Ramos (cell line): ENCODE measurements at regions not wholly inside any gene's neighbourhood (a gene's known extent, or its start where the extent isn't known, plus 50 kb on each side); places are given as distances from the start of the nearest gene placed in this dataset.

Source experiments
- in situ Hi-C: fragments of 300-500 bp; cut with MboI; formaldehyde crosslinking; loops from one replicate; pipeline ENCODE4 v1.14.3; 2022; ENCODE audit warnings: low sequenced_read_pairs; ENCODE audit not compliant: unreplicated experiment

DNA sequence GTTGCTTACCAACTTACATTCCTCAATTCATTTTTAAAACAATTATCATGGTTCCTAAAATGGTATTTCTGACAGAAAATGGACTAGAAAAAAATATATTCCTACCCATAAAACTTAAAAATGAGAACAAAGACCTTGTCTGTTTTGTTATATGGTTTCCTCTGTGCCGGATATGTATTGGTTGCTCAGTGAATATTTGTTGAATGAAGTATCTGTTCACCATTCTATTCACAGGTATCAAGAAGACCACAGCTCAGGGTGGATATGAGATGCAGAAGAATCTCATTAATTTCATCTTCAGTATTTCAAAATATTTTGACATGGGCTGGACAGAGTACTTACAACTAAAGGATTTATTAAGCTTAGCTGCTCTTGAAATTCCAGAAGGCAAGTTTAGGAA, 58.1 kb downstream of the TUSC7 start:
- in situ Hi-C loops, result loop anchor here (25.0 kb wide), 1 partner anchor 630 kb away; no protein-coding TSS in a partner anchor

DNA sequence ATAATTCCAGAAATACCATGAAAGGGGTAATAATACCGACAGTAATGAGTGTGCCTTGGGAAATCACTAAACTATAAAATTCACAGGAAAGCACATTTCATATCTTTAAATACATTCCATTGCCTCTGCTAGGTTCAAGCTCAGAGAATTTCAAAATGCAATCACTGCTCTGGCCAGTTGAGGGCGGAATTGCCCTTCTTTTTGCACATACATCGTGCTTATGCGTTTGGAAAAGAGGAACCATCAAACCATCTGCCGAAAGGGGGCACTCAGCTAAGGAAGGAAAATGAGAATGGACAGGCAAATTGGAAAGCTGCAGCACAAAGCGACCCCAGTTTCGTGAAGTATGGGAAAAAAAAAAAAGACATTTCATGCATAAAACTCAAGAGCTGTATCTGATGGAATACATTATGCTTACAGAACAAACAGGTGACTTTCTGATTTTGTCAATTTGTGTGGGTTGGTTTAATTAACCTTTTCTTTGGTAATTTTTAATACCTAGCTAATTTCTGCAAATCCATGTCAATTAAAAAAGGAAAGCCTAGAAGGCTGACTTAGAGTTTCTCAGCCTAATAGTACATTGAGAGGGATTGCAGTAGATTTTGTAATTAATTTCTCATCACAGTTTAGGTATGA, 61.4 kb downstream of the TUSC7 start:
- in situ Hi-C loops, result loop anchor here (25.0 kb wide), 1 partner anchor 634 kb away; no protein-coding TSS in a partner anchor

DNA sequence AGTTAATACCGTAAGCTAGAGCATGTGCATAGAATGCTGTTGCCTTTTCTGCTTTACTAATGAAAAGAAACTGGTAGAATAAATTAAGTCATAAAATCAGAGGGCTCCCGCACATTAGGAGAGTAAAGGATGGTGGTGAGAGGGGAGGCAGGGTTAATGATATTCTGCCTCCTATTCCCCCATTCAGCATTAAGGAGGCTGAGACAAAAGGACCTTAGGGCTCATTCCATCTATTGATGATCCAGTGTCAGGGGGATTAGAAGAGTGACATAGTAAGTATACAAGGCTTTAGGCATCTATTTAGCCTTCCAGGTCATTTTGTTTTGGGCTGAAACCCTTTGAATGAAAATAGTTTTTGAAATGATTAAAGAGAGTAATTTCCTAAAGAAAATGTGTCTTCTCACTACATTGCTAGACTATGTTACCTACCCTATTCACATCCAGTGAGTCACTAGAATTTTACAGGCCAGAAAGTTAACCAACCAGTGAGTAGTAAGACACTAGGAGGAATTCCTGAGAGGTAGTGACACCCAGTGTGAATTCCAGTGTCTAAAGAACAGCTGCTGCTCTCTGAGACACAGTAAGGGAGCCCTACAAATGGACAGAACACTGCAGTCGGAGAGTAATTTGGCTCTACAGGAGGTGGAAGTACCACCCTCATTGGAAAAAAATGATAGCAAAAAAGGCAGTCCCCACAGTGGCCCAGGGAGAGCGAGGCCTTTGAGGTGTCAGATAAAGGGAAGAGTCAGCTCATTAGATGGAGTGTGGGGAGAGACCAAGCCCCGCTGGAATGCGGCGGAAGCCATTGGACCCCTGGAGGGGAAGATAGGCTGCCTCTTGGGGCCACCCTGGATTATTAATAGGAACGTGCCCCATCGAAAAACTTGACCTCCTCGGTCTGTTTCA, 67.6 kb downstream of the TUSC7 start:
- in situ Hi-C loops, result no loop called here

DNA sequence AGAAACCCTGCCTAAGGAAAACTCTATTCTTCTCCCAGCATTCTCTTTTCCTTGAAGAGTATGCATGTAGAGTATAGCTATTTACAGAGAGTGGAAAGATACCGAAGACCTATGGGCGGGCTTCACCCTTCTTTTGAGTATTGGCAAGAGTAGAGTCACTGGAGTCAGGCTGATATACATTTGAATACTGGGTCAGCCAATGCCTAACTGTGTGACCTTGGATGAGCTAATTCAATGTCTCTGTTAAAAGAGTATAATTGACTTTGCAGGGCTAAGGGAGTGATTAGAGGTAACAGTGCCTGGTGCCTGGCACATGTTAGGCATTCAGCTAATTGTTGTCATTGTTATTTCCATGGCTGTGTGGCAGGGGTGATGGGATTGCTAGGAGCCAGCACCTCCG, 75.6 kb downstream of the TUSC7 start:
- in situ Hi-C loops, result no loop called here

DNA sequence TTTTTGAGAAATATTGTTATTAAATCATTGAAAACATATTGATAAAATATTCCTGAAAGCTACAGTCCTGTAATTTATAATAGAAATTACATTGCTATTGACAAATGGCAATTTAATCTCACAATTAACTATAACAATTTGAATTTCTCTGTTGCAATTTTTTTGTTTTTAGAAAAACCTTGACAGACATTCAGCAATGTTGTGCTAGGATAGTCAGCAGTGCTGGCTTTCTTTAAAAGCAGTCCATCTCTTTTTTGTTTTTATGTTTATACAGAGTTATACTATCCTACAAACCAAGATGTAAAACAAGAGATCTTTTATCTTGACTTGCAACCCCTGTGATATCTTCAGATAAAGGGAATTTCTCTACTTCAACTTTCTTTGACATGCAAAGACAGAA, 93.1 kb downstream of the TUSC7 start:
- in situ Hi-C loops, result no loop called here

DNA sequence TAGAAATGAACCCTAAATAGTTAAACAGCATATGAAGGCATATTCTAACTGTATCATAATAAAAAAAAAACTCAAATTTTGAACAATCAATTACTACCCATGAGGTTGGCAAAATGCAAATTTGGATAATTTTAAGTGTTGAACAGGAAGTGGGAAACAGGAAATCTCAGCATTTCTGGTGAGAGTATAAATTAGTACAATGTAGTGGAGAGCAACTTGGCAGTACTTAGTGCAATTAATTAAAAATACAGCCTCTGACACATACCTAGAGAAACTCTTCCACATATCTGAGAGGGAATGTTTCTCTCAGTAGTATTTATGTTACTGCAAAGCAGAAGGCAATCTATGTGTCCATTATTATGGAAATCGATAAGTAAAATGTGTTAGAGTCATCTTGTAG, 96.8 kb downstream of the TUSC7 start:
- in situ Hi-C loops, result no loop called here

DNA sequence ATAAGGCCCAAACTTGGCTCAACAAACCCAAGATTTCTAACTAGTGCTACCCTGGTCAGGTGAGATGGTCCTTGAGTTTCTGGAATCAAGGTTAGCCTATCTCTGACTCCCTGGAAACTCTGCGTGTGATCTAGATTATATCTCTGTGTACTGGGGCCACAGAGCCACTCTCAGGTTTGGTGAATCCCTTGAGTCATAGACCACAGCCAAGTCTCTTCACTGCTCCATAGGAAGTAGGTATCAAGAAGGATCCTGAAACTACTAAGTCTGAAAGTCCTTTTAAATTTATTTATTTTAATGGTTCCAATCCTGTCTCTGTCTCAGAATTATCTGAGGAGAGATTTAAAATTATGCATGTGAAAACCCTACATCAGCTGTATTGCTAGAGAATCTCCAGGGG, 99.1 kb downstream of the TUSC7 start:
- in situ Hi-C loops, result no loop called here

DNA sequence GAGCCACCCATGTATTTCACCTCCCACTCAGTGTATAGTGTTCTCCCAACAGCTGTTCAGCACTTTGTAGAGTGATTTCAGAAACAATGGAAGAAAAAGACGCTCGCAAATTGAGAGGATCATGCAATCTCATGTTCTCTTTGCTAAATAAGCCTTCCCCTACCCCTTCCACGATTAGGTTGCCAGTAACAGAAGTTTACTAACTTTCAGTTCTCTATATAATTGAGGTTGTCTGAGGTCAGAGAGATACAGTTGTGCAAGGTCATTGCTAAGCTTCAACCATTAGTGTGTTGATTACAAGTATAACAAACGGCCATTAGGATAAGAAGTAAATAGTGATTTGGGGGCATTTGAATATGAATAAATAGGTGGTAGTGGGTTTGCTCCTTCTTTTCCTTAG, 99.6 kb downstream of the TUSC7 start:
- in situ Hi-C loops, result no loop called here

DNA sequence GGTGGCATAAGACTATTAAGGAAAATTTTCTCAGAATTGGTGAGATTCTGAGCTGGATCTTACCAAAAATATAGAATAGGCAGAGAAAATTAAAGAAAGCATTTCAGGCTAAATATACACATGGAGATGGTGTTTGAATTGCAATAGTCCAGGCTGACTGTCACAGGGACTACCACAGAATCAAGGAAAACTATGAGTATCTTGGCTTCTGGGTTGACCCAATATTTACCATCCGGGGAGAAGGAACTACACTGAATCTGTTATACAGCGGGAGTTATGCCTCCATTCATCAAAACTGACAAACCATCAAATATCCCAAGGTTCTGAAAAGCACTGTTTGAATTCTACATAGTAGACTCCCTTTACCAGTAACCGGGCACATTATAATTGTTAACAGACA, 102.2 kb downstream of the TUSC7 start:
- in situ Hi-C loops, result no loop called here

DNA sequence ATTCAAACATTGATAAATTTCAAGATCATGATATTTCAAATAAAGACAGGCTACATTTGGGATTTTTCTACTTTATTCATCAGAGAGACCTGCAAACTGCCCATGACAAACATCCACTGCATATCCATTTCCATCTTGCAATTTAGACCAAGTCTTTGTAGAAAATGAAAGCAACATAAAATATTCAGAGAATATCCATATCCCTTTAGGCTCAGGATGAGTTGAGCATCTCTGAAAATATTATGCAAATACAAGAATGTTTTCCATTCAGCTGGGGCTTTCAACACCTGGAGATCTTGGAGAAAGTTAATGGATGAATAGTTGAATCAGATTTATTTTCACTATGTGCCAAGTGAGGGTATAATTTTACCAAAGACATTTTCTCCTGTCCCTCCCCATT, 103.4 kb downstream of the TUSC7 start:
- in situ Hi-C loops, result no loop called here

DNA sequence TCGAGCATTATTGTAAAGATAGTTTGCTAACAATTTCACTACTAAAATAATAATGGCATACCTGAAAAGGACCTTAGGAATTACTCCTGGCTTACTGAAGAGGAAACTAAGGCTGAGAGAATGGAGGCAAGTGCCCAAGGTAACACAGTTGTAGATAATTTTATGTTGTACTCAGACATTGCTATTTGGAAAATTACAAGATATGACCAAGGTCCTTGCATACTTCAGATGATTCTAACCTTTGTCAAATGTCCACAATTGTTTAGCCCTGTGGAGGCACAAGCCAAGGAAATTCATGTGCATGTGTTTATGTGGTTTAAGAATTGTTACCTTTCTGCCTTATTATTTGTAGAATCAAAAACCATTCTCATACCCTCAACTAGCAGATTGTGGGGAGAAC, 105.7 kb downstream of the TUSC7 start:
- in situ Hi-C loops, result no loop called here

DNA sequence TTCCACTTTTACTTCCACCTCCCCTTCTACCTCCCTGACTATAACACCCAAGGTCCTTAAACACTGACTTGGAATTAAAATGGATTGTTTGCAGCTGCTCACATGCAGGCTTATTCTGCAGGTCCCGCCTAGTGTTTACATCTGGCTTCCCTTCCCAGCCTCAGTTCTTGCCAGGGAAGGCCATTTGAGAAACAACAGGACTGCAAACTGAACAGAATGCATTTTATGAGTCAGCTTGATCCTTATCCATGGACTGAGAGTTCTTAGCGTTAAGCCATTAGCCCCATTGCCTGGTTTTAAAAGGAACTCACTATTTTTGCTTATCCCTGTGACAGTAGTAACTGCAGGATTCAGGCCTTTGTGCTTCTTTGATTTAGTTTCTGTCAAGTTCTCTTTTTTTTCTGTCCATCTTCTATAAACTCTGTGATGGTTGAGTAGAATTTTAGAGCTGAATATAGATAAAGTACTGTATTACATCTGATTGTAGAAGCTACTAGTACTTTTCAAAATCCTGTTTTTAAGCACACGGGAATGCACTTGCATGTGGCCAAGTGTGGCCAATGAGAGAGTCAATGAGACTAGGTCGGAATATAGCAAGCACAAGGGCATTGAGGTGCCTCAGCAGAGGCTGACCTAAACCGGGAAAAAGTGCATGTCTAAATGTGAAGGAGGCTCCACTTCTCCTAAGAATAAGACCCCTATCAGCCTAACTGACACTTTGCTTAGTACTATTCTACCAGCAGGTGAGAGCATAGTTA, 106.4 kb downstream of the TUSC7 start:
- in situ Hi-C loops, result no loop called here

DNA sequence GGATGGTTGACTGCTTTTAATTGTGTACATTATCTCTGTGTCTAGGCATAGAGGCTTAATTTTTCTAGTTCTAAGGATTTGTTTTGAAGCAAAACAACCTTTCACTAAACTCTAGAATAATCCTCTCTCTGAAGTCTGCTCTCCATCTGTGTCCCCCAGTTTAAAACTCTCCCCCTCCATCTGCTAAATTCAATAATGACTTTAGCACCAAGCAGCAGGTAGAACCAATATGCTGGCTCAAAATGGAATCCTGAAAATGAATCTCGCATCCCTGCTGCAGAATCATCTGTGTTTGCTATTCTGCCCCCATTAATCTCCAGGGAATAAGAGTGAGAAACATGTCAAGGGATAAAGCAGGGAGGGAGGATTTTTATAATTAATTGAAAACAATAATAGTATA, 111.8 kb downstream of the TUSC7 start:
- in situ Hi-C loops, result no loop called here

DNA sequence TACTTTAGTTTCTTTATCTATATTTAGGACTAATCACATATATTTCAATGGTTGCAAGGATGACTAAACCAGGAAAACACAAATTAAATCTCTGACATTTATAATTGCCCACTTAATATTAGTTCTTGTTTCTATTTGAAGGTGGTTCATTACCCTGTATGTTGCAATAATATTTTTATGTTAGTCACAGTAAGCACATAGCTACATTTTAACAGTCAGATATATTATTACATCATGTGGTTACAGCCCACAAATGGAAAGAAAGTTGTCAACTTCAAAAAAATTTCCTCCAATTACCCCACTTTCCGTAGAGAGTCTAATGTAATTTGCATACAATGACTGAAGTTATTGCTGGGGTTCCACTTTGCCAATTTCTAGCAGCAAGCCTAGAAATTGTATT, 114.6 kb downstream of the TUSC7 start:
- in situ Hi-C loops, result no loop called here

DNA sequence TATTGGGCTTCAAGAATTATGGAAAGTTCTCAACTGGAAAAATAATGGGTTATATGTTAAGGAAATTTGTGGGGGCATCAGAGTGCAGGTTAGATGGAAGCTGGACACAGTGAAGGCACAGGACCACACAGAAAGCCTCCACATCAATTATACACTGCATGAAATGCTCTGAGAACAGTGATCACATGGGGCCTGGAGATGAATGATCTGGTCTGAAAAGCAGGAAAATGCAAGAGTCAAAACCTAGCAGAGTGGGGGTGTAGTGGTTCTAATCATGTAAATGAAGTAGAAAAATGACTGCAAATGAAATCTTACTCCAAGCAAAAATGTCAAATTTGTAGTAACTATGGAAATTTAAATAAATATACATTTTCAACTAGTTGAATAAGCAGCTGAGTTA, 123.6 kb downstream of the TUSC7 start:
- in situ Hi-C loops, result no loop called here

DNA sequence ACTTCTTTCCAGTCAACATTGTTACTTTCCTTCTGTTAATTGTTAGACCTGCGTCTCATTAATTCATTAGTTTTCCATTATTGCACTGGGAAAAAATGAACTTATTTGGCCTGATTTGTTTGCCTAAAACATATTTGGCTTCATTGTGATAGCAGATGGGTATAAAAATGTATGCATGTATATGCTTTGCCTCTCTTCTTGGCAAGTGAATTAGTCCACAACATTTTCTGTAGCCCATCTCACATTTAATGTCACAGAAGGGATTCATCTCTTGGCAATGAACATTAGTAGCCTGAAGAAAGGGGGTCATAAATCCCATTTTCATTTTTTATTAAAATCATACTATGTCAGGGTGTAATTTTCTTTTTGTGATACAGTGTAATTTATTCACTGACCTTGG, 125.2 kb downstream of the TUSC7 start:
- in situ Hi-C loops, result no loop called here

DNA sequence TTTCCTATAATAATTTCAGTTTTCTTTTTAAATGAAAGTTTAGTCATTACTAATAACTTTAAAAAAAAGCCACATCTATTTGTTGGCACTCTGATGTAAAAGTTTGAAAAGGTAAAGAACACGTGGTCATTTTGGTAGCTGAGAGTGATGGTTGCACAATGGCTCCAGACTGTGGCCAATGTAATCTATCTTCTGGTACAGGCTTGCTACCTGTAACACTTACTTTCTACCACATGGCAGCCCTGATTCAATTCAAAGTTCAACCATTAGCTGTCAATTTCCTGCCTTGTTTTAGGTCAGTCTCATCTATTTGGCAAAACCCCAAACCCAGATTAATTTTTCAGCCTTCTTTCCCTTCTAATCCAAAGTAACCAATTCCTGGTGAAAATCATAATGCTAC, 126.1 kb downstream of the TUSC7 start:
- in situ Hi-C loops, result no loop called here

DNA sequence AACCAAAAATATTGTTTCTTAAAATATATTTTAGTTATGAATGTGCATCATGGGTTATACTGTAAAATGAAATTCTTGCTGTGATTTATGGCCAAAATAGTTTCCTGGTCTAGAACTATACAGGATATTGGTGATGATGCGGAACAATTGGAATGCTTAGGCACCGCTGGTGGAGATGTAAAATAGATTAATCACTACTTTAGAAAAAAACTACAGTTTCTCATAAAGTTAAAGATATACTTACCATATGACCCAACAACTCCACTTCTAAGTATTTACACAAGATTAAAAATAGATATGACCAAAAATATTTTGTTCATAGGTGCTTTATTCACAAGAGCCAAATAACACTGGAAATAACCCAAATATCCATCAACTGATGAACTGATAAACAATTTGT, 126.7 kb downstream of the TUSC7 start:
- in situ Hi-C loops, result no loop called here

DNA sequence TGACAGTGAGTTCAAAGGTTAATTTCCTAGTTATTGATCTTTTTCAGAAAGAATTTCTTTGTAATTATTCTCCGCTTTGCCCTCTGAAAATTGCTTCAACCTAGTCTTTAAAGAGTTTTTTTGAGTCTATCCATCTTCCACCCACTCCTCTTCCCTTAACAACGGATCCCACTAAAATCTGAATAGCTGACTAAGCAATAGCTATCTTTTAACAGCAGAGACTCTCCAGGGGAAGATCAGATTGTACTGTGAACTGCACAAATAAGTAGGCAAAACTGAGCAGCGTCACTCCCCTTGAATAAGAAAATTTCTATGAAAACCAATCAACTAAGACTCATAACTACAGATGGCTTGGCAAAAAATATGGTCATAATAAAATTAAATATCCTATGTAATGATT, 127.9 kb downstream of the TUSC7 start:
- in situ Hi-C loops, result no loop called here

DNA sequence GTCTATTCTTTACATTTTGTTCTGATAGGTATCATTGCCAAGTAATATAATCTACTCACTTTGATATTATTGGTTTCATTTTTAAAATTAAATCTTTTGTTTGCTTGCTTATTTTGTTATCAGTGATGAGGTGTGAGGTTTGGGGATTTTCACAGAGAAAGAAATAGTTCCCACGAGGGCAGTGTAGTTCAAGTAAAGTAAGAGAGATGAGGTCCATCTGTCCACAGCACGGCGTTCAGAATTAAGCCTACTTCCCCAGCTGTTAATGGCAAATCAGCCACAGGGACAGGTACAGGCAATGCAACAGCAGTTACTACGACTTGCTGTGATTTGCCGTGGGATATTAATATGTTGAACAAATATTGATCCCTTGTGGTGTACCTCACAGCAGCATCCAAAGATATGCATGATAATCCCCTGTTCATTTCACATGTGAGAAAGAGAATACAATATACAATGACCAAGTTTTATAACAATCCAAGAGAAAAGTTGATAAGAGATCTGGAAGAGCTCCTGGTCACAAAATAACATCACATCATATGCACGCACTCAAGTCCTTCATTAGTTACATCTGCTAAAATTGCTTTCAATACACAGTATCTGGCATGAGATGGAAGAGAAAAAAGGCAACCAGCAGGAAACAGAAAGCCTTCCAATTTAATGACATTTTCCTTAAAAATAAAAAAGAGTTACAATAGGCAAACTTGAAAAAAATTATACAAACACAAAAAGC, 131.6 kb downstream of the TUSC7 start:
- in situ Hi-C loops, result no loop called here
